ENCODE measurements at regions not wholly inside any gene's neighbourhood (a gene's known extent, or its start where the extent isn't known, plus 50 kb on each side); places are given as distances from the start of the nearest gene placed in this dataset.
"Not testable (repeated sequence)": the region's sequence is repeated elsewhere in the genome, so short reads cannot be mapped to it uniquely, and the experiment has no call there.

DNA sequence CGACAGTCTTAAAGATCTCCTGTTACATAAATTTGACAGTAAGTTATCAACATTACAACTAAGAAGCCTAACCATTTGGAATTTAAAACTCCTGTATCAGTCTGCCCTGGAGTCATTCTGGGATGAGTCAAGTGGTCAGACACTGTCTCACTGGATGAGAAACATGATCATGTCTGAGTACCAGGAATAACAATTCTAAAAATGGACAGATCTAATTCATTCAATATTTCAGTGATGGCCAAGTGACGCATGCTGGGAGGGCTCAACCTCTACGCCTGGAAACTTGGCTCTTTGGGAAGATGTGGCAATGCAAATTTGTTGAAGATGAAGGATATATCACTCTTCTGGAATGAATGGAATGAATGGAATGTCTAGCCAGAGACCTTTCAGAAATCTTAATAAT, 1427.2 kb downstream of the STIM2 start:
- DNase-seq (ENCODE audit: low read depth) = peak; percentile 99
- no peak overlapping the region for H3K4me3 ChIP-seq (ENCODE audit: control insufficient read depth, low read depth, low read length)
- TF ChIP-seq, protein P1, sequence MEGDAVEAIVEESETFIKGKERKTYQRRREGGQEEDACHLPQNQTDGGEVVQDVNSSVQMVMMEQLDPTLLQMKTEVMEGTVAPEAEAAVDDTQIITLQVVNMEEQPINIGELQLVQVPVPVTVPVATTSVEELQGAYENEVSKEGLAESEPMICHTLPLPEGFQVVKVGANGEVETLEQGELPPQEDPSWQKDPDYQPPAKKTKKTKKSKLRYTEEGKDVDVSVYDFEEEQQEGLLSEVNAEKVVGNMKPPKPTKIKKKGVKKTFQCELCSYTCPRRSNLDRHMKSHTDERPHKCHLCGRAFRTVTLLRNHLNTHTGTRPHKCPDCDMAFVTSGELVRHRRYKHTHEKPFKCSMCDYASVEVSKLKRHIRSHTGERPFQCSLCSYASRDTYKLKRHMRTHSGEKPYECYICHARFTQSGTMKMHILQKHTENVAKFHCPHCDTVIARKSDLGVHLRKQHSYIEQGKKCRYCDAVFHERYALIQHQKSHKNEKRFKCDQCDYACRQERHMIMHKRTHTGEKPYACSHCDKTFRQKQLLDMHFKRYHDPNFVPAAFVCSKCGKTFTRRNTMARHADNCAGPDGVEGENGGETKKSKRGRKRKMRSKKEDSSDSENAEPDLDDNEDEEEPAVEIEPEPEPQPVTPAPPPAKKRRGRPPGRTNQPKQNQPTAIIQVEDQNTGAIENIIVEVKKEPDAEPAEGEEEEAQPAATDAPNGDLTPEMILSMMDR (conservative IDR thresholded peaks at IDR 0.05; ENCODE audit: control insufficient read depth, insufficient read depth, low read depth, low read length) = no peak

DNA sequence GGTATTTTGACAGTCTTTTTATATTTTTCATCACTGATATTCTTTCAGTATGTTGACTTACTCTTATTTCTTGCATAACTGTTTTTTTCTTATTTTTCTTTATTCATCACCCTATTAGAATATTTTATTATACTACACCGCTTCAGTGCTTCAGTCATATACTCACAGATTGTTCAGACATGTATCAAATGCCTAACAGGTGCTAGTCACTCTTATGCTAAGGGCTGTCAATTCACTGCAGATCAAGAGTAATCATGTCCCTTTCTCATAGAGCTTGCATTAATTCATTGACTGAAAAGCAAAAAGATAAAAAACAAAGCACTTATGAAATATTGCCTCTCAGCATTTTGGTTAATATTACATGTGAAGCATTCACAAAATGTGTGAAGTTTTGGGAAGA, 1435.6 kb downstream of the STIM2 start:
- no peak for DNase-seq (ENCODE audit: low read depth)
- TF ChIP-seq, protein P1 (conservative IDR thresholded peaks at IDR 0.05; ENCODE audit: control insufficient read depth, insufficient read depth, low read depth, low read length) = no peak

DNA sequence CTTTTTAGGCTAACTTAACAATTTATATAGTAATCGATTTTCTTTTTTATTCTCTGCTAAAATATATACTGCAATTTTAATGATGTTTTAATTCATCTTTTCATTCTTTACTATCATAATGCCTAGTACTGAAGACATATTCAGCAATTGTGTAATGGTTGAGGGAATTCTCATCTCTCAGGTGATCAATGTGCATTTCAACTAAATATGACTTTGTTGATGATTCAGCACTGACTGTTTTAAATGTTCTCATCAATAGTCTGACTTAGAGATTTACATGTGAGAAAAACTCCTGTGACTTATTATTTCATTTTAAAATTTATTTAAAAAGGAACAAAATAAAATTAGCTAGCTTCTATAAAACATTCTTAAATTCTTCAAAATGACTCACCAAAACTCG, 1450.3 kb downstream of the STIM2 start:
- DNase-seq (ENCODE audit: low read depth) = peak; percentile 63
- TF ChIP-seq, protein P1 (conservative IDR thresholded peaks at IDR 0.05; ENCODE audit: control insufficient read depth, insufficient read depth, low read depth, low read length) = no peak
- H3K4me3 ChIP-seq (ENCODE audit: control insufficient read depth, low read depth, low read length) = no peak overlapping the region

More for the DNA sequence above, 1435.6 kb downstream of the STIM2 start:
- H3K4me3 ChIP-seq (ENCODE audit: control insufficient read depth, low read depth, low read length) = no peak overlapping the region

DNA sequence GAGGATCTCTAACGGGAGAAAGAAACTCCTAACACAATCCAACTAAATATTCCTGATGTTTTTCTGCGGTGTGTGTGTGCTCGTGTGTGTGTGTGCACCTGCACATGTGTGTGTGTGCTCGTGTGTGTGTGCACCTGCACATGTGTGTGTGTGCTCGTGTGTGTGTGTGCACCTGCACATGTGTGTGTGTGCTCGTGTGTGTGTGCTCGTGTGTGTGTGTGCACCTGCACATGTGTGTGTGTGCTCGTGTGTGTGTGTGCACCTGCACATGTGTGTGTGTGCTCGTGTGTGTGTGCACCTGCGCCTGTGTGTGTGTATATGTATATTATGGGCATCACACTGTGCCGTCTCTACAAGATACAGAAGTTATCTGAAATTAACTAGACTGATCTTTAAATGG, 1451.9 kb downstream of the STIM2 start:
- not testable (repeated sequence) for H3K4me3 ChIP-seq (ENCODE audit: control insufficient read depth, low read depth, low read length); DNase-seq (ENCODE audit: low read depth)

DNA sequence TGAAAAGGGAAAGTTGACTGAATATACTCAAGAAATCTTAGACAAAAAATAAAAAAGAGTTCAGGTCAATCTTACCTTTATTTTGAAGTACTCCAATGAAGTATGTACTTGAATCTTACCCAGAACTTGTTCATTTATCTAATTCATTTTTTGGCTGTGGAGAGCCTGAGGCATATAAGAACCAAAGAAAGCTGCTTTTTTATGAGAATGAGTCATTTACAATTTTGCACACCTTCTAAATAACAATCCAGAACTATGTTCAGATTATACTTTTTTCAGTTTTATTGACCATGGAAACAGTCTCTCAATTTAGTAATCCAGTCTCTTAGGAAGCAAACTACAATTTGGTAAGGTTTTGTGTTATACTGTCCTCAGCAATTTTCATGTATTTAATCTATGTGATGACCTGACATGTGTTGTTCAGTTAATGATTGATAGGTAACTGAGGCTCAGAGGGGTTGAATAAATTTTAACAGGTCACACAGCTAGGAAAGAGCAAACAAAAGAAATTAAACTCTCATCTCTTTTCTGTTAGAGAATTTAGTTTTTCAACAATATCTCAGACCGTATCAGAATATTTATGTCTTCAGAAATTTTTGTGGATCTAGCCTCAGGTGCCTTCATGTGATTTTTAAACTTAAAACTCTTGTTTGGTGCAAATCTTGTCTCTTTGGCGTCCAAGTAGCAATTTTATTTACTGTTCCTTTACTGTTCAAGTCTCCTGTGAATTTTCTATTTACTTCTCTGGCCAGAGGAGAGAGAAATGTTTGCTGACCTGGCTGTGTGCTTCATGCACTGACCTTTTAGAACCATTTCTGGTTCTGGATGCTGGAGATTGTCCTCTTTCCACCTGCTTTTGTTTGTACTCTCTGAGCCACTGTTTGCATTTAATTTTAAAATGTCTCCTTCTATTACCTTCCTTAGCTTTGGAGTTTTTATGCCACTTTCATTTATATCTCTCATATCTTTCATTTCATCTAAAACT, 1453.4 kb downstream of the STIM2 start:
- DNase-seq (ENCODE audit: low read depth) = no peak
- no peak overlapping the region for H3K4me3 ChIP-seq (ENCODE audit: control insufficient read depth, low read depth, low read length)
- TF ChIP-seq, protein P1 (conservative IDR thresholded peaks at IDR 0.05; ENCODE audit: control insufficient read depth, insufficient read depth, low read depth, low read length) = no peak

DNA sequence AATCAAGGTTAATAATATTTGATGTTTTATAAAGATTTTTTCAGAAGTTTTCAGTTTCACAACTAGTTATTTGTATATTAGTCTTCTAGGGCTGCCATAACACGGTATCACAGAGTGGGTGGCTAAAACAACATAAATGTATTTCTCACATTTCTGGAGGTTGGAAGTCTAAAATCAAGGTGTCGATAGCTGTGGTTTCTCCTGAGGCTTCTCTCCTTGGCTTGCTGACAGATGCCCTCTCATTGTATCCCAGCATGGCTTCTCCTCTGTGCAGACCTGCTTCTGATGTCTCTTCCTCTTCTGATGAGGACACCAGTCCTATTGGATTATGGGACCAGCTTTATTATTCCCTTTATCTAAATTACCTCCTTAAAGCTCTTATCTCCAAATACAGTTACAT, 1456.6 kb downstream of the STIM2 start:
- DNase-seq (ENCODE audit: low read depth) = no peak
- TF ChIP-seq, protein P1 (conservative IDR thresholded peaks at IDR 0.05; ENCODE audit: control insufficient read depth, insufficient read depth, low read depth, low read length) = no peak
- no peak overlapping the region for H3K4me3 ChIP-seq (ENCODE audit: control insufficient read depth, low read depth, low read length)

DNA sequence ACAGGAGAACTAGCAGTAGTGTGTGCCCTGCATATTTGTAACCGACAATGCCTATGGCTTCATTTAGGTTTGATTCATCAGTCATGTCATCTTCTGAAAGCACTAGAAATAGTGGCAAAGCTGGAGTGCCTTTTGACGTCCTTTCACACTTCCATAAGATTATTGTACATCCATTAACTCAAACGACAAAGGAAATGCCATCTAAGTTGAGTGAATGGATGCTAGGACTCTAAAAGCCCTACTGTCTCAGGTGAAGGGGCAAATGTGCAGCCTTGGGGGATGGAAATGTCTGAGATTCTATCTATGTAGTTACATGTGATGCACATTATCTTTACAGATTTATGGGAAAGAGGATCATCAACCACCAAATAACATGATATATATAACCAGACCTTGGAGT, 1473.6 kb downstream of the STIM2 start:
- DNase-seq (ENCODE audit: low read depth) = no peak
- TF ChIP-seq, protein P1 (conservative IDR thresholded peaks at IDR 0.05; ENCODE audit: control insufficient read depth, insufficient read depth, low read depth, low read length) = no peak
- H3K4me3 ChIP-seq (ENCODE audit: control insufficient read depth, low read depth, low read length) = no peak overlapping the region

Data from fibroblast of mammary gland (primary cell).